GM12873 (cell line): ENCODE measurements at regions not wholly inside any gene's neighbourhood (a gene's known extent, or its start where the extent isn't known, plus 50 kb on each side); places are given as distances from the start of the nearest gene placed in this dataset.

Experiments
- CTCF ChIP-seq: IDR thresholded peaks from 2 replicates; pipeline ENCODE4 v1.5.1; 2012; ENCODE audit warnings: low read depth, mild to moderate bottlenecking, moderate library complexity, low read length, control low read depth; ENCODE audit not compliant: insufficient read depth; ENCODE audit errors: missing control alignments

- TF ChIP-seq CTCF, result no peak
Observed at GRCh38 chr21:35906586-35906985, 153.7 kb downstream of the SETD4 start.

DNA sequence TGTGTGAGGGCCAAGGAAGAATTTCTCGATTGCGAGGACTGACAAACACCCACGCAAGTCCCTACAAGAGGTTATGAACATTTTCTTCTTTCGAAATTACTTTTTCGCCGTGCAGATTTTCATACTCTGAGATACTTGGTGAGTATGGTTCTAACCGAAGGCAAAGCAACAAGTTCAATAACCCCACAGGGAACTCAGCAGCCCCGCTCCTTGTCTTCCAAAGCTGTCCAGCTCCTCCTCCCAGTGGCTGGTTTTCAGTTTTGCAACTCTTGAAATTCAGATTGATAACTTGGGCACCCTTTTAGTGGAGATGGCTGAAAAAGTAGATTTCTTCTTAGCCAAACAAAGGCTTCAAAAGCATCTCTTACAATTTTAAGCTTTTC lies 154.4 kb downstream of the SETD4 start:
- TF ChIP-seq CTCF, result no peak

DNA sequence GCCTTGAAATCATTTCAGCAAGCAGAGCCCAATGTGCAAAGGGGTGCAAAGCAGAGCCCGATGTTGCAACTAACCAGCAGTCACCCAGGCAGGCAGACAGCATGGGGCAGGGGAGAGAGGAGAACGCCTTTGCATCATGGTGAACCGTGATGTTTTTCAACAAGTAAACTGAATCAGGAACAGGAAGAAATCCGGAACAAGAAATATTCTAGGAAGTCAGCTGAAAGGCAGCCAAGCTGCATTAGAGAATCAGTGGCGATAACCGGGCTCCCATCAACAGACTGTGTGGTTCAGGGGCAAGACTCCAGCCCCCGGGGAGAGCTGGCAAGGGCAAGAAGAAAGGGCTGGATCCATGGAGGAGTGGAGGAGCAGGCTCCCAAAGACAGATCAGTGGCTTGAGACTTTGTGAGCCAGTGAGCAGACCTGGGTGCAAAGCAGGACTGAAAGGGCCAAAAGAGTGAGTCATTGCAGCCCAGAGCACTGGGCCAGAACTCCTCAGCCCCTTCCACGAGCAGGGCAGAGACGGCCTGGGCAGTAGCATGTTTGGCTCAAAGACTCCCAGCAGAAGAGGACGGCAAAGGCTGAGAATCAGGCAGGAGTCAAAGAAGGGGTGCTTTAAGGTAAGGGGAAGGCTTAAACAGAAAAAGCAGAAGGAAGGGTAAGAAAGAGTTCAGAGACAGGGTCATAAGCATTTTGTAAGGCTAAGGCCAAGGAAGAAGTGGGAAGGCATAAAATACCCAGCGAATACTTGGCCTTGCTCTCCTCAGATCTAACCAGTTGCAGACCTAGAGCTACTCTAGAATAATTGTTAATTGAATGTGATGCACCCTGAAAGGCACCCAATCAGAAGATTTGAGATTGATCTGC lies 155.0 kb downstream of the SETD4 start:
- TF ChIP-seq CTCF, result no peak

GRCh38 chr21:35900539-35900938 lies 159.8 kb downstream of the SETD4 start:
- no peak for TF ChIP-seq CTCF

DNA sequence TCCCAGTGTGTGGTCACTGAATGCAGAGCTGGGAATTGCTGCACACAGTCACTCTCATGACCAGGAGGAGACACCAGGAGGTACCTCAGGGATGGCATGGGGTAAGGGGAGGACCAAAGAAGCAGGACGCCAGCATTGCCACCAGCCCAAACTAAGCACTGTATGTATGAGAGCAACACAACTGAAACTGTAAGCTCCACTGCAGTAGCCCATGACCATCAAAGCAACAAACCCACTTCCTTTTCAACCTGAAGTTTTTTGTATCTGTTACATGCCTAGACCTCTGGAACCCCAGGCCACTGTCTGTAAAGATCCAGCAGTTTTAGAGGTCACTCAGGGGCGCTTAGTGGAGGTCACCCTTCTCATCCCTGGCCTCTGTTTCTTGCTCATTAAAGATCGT lies 164.3 kb downstream of the SETD4 start:
- no peak for TF ChIP-seq CTCF

DNA sequence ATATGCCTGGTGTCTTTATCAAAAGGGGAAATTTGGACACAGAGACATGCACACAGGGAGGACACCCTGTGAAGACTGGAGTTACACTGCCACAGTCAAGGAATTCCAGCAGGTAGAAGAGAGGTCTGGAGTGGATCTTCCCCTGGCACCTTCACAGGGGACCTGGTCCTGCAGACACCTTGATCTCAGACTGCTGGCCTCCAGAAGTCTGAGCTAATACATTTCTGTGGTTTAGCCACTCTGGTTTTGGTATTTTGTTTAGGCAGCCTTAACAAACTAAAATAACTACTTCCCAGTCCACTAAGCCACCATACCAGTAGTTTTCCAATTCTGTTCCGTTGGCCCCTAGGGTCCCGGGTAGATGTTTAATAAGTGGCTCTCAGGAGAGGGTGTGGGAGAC lies 164.7 kb downstream of the SETD4 start:
- TF ChIP-seq CTCF, result no peak

DNA sequence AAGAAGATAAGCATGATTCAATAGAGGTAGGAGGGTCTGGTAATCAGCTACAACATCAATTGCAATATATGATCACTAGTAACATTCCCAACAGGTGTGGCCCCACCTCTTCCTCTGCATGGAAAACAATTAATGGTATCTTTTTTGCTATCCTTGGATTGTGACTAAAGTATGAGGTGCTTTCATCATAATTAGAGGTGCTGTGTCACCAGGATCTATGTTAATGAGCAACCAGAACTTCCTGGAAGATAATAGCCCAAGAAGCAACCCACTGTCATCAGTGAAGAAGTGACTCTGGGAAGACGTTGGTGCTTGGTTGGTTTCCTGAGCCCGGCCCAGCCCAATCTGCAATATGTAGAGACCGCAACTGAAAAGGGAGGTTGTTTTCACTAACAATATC lies 167.2 kb downstream of the SETD4 start:
- no peak for TF ChIP-seq CTCF

DNA sequence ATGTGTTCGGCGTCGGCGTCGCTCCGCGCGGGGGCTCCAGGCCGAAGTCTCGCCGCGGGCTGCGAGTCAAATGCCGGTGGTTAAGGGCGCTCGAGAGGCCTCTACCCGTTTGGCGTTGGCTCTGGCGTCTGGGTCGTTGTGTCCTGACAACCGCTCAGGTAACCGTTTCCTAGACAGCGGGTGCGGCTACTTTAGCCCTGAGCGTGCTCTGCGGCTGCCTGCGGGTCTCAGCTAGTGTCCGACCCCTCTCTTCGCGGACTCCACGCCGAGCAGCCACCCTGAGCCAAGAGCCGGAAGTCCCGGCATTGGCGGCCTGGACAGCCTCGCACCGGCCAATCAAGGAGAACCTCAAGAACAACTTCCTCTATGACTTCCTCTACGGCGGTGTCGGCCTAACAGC lies 173.4 kb downstream of the SETD4 start:
- no peak for TF ChIP-seq CTCF
